ENCODE measurements at regions not wholly inside any gene's neighbourhood (a gene's known extent, or its start where the extent isn't known, plus 50 kb on each side); places are given as distances from the start of the nearest gene placed in this dataset.

DNA sequence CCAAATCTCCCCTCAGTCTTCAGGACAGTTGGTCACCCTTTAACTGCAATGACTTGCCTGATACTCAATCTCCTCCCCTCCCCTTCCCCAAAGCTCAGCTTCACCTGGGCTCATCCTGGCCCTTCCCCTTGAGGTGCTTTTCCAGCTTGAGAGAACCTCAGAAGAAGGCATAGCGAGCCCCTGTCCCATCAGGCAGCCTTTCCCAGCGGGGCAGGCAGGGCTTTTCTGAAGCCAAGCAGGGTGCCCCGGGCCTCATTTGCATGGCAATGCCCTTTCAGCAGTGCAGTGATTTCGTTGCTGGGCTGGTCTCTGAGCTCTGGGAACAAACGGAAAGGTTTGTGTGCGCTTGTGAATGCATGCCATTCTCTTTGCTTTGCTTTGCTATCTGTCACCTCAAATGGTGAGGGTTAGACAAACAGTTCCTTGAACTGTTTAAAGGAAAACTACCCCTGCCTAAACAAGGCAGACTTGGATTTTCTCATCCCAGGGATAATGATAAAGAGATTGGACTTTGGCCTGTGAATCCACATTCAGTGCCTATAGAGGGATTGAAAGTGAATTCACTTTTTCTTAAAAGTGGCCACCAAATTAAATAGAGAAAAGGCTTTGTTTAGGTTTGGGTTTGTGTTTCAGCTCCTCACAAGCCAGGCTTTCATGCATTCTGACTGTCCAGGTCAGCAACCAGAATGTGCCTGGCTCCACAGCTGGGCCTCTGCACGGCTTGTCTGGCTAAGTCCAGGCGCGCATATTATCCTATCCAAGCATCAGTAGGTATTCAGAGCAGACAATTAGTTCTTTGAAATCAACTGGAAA, 165.3 kb downstream of the ZNF608 start (continued):
- TF ChIP-seq MTF2 (CRISPR knock-in tag; IDR thresholded peaks at IDR 0.05; ENCODE audit: borderline replicate concordance) = 0 out of 2 replicates have a peak, but pooled peaks have one; percentile 17
- no peak; the same call in 1 of the 2 replicates for TF ChIP-seq SRY (CRISPR knock-in tag; IDR thresholded peaks at IDR 0.05)
- 0 out of 2 replicates have a peak, but pooled peaks have one; percentile 25 for TF ChIP-seq HIVEP1 (CRISPR knock-in tag; IDR thresholded peaks at IDR 0.05)
- peak; percentile 50; the same call in 1 of the 2 replicates for TF ChIP-seq SPEN (CRISPR knock-in tag; IDR thresholded peaks at IDR 0.05; ENCODE audit: low read depth)
- TF ChIP-seq ZNF17 (CRISPR knock-in tag; IDR thresholded peaks at IDR 0.05) = no peak
- TF ChIP-seq ZNF225 (CRISPR knock-in tag; IDR thresholded peaks at IDR 0.05) = no peak
- TF ChIP-seq PCBP2 (optimal IDR thresholded peaks at IDR 0.05; ENCODE audit: low read depth, low read length, poor library complexity, severe bottlenecking) = no peak
- TF ChIP-seq, protein P1, sequence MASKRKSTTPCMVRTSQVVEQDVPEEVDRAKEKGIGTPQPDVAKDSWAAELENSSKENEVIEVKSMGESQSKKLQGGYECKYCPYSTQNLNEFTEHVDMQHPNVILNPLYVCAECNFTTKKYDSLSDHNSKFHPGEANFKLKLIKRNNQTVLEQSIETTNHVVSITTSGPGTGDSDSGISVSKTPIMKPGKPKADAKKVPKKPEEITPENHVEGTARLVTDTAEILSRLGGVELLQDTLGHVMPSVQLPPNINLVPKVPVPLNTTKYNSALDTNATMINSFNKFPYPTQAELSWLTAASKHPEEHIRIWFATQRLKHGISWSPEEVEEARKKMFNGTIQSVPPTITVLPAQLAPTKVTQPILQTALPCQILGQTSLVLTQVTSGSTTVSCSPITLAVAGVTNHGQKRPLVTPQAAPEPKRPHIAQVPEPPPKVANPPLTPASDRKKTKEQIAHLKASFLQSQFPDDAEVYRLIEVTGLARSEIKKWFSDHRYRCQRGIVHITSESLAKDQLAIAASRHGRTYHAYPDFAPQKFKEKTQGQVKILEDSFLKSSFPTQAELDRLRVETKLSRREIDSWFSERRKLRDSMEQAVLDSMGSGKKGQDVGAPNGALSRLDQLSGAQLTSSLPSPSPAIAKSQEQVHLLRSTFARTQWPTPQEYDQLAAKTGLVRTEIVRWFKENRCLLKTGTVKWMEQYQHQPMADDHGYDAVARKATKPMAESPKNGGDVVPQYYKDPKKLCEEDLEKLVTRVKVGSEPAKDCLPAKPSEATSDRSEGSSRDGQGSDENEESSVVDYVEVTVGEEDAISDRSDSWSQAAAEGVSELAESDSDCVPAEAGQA (IDR thresholded peaks at IDR 0.05; ENCODE audit: low read depth) = no peak
- TF ChIP-seq, protein P1 (CRISPR knock-in tag; IDR thresholded peaks at IDR 0.05; ENCODE audit: borderline replicate concordance) = no peak
- TF ChIP-seq ZNF124 (CRISPR knock-in tag; IDR thresholded peaks at IDR 0.05) = peak; percentile 73; the same call in 1 of the 2 replicates
- no peak for TF ChIP-seq NR1H2 (CRISPR knock-in tag; IDR thresholded peaks at IDR 0.05; ENCODE audit: borderline replicate concordance, low read depth)
- no peak for TF ChIP-seq HCFC1 (IDR thresholded peaks at IDR 0.05; ENCODE audit: low read depth, low read length)
- TF ChIP-seq SMARCC2 (IDR thresholded peaks at IDR 0.05) = no peak
- no peak for TF ChIP-seq ZNF546 (CRISPR knock-in tag; conservative IDR thresholded peaks at IDR 0.05)
- TF ChIP-seq MXD3 (CRISPR knock-in tag; IDR thresholded peaks at IDR 0.05) = no peak
- TF ChIP-seq, protein P2, sequence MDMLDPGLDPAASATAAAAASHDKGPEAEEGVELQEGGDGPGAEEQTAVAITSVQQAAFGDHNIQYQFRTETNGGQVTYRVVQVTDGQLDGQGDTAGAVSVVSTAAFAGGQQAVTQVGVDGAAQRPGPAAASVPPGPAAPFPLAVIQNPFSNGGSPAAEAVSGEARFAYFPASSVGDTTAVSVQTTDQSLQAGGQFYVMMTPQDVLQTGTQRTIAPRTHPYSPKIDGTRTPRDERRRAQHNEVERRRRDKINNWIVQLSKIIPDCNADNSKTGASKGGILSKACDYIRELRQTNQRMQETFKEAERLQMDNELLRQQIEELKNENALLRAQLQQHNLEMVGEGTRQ (IDR thresholded peaks at IDR 0.05; ENCODE audit: low read depth, low read length) = no peak
- TF ChIP-seq, protein P2 (CRISPR knock-in tag; IDR thresholded peaks at IDR 0.05; ENCODE audit: borderline replicate concordance) = no peak
- no peak for TF ChIP-seq DR1 (CRISPR knock-in tag; IDR thresholded peaks at IDR 0.05)
- no peak for TF ChIP-seq TCF12 (IDR thresholded peaks at IDR 0.05)
- no peak for TF ChIP-seq TCF12 (CRISPR knock-in tag; IDR thresholded peaks at IDR 0.05)
- TF ChIP-seq IKZF4 (CRISPR knock-in tag; IDR thresholded peaks at IDR 0.05; ENCODE audit: borderline replicate concordance, low read depth, not compliant biosample characterization) = no peak
- no peak for TF ChIP-seq RFX1 (IDR thresholded peaks at IDR 0.05)
- TF ChIP-seq ZNF138 (CRISPR knock-in tag; IDR thresholded peaks at IDR 0.05; ENCODE audit: low read depth) = no peak
- no peak for TF ChIP-seq KMT2A (CRISPR knock-in tag; IDR thresholded peaks at IDR 0.05)
